ENCODE measurements at regions not wholly inside any gene's neighbourhood (a gene's known extent, or its start where the extent isn't known, plus 50 kb on each side); places are given as distances from the start of the nearest gene placed in this dataset.

DNA sequence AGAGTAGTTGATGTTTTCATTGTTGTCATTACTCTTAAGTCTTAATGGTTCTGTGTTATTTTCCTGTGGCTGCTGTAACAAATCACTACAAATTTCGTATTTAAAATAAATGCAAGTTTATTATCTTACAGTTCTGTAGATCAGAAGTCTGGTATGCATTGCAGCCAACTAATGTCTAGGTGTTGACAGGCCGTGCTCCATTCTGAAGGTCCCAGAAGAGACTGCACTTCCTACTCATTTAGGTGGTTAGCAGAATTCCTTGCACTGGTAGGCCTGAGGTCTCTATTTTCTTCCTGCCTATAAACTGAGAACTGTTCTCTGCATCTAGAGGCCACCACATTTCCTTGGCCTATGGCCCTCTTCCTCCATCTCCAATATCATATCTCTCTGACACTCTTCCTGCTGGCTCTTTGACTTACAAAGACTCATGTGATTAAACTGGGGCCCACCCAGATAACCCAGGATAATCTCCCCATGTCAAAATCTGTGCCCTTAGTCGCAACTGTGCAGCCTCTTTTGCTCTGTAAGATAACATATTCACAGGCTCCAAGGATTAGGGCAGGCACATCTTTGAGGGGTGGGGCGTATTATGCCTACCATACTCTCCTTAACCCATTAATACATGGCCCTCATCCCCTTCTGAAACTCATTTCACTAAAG lies 468.4 kb downstream of the FOXO1 start:
- DNase-seq: no peak

DNA sequence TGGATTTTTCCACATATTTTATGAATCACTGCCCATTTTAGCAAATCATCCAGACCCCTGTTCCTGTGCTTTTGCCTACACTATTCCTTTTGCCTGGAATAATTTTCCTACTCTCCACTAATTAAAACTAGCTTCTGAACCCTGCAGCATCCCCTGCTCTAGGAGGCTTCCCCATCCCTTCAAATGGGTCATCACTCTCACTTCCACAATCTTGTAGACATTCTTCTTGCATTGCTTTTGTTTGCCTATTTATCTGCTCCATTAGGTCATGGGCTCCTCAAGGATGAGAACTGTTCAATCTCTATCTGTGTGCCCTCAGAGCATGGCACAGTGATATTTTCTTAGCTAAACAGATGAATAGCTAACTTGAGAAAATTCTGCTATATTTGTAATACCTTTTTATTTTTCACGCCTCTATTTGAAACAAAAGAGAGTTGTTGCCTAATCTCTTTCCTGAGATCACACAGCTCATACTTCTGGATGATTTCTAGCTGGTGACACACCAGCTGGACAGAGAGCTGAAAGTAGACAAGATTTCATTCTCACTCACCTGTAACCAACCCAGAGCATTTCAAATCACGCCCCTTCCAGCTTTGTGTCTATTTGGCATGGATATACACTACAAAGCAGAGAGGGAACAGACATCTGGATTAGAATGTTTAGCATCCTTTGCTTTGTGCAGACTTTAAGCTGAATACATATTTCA lies 466.0 kb downstream of the FOXO1 start:
- no peak for DNase-seq

DNA sequence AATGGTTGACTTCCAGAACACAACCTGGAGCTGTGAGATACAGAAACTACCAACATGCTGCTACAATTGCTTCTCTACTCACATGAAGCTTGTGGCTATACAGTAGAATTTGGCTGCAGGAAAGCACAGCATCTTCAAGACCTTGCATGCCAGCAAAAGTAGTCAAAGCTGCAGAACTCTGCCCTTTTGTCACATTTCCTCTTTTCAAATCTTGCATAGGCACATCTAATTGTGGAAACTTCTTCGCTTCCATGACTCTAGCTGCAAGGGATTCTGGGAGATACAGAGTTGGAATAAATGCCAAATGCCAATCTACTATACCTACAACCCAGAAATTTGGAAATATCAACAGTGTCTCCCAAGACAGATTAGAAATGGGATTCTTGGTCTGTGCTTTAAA lies 462.2 kb downstream of the FOXO1 start:
- no peak for DNase-seq

DNA sequence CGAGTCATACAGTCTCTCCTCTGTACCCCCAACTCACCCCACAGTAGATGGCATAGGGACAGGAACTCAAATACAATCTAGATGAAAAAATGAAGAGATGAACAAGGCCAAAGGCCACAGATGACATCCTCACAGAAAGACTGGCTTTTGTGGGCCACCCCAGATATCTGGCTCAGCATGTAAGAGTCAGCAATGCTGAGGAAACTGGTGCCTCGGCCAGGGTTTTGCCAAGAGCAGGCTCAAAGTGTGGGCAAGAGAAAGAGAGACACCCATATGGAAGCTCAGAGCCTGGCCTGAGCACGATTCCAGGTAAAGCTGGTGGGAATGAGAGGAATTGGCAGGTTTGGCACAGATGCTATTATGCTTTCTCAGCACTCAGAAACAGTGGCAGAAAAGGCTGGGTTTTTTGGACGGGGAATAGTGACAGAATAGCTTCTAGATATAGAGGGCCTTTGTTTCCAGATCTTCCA lies 460.6 kb downstream of the FOXO1 start:
- DNase-seq: no peak

DNA sequence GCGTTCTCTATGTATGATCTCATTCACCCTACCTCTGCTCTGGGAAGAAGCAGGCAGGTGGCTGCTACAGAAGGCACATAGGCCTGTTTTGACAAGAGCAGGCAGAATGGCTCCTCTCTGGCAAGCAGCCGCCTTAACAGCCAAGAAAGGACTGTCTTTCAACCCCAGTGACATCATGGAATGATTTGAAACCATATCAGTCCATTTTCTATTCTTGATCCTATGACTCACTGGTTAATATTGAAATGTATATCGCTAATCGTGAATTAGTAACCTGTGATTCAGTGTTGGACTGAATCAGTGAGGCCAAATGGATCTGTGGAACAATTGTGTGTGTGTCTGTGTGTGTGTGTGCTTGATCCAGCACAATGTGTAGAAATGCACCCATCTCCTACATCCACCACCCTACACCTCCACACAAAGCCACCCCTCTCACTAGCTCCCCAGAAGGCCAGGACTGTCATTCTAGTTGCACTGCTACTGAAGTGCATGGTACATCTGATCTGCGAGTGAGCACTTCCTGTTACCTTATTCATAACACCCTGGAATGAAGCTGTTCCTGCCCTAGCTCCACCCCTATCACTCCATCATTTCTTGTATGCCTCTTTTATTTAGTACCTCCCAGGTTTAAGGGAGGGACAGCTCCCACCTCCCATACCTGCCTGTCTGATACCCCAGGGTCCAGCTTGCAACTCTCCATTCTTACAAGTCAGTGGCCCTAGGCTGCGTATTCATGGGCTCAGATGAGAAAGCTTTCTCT lies 460.0 kb downstream of the FOXO1 start:
- no peak for DNase-seq

DNA sequence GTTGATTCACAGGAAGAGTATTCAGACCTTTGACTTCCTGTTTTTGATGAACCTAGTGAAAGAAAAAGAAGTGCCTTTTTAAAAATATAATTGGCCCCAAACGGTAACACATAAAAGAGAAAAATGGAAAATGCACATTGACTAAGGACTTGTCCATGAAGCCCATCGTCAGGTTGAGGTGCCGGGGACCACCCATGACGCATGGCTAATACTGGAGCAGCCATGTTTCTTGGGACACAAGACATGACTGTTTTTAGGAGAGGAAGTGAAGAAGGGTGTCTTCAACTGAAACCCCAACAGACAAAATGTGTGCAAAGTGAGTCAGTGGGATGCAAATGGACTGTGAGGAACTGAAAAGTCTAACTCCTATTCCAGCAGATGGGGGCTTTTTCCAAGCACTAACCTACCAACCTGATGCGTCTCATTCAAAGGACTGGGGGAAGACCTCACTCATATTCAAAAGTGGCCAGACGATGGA lies 459.4 kb downstream of the FOXO1 start:
- no peak for DNase-seq

DNA sequence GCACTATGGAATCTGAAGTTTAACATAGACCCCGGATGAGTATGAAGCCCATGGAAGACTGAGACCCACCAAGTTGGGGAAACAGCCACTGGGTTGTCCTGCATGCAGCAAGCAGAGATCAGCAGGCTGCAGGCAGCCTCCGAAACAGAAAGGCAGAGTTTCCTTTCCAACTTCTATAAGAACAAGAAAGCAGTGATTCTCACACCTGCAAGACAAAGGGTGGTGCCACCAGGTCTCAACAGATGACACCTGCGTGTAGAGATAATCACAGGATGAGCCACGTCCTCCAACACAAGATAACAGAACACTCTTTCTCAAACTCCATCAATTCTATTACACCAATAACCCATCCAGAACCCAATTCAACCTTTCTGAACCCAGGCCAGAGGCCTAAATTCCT lies 457.9 kb downstream of the FOXO1 start:
- no peak for DNase-seq

DNA sequence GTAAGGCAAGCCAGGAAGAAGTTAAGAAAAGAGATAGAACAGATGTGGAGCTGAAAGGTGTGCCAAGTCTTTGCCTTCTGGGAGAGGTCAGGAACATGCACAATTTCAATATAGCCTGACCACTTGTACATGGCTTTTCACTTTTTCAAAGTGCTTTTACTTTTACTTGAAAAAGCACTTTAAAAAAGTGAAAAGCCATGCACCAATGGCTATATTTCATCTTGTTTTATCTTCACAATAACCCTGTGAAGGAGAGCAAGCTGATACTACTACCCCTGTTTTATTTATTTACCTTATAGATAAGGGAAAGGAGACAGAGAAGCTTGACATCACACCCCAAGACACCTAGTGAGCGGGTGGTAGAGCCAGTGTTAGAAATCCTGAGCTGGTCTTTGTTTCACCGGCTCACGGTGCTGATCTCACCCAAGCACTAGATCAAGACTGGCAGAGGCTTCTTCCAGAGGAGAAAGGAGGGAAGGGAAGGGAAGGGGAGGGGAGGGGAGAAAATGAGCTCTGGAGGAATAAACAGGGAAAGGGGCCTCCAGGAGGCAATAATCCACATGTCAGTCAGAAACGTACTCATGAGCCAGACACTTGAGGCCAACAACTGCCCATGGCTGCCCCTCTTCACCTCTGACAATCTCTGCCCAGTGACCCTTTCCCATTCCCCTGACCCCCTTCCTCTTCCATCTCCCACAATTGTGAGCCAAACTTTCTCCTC lies 455.4 kb downstream of the FOXO1 start:
- DNase-seq: no peak

DNA sequence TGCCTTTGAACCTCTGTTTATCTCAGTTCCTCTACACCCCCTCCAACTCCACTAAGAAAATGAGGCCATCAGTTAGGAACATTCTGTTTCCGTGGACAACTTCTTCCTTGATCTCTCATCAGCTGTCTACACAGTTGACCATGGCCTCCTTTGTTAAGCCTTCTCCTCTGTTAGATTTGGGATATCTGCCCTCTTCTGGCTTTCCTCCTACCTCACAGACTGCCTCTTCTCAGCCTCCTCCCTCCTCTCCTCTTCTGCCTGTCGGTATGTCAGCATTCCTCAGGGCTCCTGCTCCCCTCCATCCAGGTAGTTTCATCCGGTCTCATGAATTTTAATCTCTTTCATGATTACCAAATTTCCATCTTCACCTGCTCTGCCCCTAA lies 454.9 kb downstream of the FOXO1 start:
- DNase-seq: no peak

DNA sequence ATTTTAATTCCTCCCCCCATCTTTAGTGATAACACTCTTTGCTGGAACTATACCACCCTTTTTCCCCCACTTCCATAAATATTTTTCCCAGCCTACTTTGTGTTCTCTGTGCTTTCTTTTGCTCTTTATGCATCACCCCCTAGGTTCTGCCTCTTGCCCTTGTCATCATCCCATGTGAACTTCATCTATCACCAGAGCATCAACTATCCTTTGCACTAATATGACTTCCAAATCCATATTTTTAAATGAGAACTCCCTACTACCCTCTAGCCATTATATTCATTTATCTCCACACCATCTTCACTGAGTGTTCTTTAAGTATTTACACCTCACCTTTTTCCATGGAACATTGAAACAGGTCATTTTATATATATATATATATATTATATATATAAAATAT lies 452.7 kb downstream of the FOXO1 start:
- DNase-seq: no peak

DNA sequence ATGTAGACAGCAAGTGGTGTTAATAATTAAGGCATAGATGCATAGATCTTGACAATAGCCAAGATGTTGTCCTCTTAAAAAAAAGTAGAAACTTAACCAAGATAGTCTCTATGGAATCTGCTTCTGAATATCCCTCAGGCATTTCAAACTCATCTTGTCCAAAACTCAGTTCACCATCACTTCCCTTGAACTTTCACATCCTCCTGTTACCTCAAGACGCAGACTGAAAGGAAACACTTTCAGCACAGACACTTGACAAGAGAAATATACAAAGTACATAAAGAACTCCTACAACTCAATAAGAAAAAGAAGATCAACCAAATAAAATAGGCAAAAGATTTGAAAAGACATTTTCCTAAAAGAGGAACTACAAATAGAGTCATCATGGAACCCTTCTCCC lies 451.1 kb downstream of the FOXO1 start:
- no peak for DNase-seq

DNA sequence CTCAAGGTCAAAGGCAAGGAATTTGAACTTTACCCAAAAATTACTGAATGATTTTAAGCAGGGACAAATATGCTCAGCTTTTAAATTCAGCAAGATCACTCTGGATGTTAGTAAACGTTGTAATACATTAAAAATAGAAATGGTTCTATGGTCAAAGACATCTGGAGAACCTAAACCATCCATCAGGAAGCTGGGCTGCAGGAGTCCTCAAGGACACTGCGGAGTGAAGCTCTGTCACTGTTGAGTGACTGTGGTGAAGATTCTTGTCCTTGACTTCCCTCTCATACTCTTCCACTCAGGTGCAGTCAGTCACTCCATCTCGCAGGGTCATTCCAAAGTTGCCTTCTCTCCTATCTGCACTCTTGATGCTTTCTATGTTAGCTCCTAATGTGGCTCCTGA lies 450.7 kb downstream of the FOXO1 start:
- DNase-seq: no peak

DNA sequence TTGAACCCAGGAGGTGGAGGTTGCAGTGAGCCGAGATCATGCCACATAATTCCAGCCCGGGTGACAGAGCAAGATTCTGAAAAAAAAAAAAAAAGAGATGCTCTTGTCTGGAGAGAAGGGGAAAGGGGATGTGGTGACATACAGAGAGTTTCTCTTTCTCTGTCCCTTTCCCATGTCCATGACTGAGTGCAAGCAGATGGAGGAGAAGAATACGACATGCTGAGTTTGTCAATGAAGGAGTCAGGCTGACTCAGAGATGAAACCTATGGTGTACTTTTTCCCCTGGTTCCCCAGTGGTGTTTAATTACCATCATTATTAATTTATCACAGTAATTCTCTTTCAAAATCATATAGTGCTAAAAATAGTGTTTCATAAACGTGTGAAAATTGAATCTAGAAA lies 448.8 kb downstream of the FOXO1 start:
- no peak for DNase-seq

DNA sequence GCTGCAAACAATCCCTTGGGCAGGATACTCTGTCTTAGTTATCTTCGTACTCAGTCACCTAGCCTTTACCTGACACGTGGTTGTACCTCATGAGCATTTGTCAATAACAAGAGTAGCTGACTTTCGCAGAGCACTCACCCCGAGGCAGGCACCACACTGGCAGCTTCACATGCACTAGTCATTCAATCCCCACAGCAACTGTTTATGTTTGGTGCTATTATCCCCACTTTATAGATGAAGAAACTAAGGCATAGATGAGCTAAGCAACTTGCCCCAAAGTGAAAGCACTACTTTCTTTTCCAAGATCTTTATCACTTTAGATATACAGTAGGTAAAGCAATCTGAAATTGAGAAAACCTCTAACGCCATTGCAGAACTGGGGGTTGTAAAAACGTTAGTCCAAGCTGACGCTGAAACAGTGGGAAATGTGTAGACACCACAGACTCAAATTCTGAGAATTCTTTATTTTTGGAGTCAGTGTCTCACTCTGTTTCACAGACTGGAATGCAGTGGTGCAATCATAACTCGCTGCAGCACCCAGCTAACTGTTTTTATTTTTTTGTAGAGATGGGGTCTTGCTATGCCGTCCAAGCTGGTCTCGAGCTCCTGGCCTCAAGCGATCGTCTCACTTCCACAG lies 446.0 kb downstream of the FOXO1 start:
- no peak for DNase-seq

DNA sequence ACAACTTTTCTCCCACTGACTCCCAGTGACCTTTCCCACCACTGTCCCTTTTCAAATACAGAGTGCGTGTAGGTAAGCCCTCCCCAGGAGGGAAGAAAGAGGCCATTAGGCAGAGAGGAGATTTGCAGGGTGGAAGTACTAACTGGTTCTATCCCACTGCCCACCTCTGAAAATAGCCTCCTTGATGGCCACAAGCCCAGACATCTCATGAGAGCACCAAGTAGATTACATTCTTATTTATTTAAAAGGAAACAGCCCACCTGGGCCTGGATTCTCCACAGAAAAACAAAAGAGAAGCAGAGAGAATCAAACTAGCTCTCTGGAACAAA lies 445.3 kb downstream of the FOXO1 start:
- DNase-seq: no peak

DNA sequence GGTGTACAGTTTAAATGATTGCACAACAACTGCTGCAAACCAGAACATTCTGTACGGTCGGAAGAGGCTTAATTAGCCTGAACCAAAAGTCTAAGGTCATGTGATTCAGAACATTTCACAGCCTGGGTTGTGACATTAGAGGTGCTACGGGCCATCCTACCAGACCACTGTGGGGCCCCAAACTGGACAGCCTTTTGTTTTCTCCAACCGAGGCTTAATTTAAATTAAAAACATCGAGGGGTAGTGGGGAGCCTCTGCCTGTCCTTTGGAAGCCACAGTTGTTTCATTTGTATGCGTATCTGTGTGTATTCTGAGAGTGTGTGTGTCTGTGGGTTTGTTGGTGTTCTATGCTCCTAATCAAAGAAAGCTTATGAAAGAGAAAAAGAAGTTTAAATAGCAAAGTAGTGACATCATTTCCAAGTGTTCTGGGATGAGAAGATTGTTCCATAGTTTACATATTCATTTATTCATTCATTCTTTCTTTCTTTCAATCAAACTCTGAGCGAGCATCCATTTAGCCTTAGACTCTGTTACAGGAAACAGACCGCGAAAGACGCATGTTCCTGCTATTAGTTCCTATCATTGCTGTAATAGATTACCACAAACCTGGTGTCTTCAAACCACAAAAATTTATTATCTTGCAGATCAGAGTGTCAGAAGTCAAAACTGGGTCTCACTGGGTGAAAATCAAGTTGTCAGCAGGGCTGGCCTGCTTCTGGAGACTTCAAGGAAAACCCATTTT lies 444.8 kb downstream of the FOXO1 start:
- no peak for DNase-seq

DNA sequence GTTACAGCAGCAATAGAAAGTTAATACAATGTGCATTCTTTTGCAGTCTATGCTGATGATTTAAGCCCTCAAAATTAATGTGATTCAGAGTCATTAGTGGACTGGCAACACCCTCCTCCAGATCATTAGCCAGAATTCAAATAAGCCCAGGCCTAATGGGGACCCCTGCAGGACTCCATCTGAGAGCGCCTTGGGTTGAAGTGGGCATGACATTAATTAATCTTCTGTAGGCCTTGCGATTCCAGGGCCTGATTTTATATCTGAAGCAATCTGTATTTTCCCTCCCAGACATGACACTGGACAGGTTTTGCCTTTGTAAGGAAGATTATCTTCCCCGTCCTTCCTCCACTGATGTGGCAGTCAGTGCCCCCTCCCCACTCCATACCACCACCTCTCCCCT lies 442.9 kb downstream of the FOXO1 start:
- DNase-seq: no peak

DNA sequence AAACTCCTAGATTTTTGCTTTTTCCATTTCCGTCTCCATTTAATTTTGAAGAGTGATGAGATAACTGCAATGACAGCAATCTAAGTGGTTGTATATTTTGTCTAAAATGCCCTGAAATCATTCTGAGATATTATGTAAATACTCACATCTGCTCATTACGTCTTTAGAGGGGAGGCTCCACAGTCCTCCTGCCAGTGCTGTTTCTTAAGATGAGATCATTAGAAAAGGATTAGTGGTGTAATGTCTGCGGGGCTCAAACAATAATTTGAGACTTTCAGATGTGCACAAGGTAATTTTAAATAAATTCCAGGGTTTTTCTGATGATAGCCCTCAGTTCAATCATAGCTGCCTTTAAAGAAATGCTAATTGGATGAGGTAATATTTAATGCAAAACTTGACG lies 437.9 kb downstream of the FOXO1 start:
- DNase-seq: no peak

DNA sequence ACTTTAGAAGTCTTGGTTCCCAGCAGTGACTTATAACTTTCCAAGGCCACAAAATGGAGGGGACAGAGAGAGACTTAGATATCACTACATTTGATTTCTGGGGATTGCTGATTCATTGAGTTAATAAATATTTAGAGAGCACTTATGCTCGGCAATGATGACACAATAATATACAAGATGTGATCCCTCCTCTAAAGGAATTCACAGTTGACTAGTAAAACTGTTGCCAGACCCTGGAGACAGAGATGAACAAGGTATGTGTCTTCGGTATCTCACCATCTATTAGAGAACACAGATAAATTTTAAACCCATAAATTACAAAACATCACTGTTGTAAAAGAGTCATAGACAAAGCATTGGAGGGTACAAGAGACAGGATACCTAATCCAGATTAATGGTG lies 437.5 kb downstream of the FOXO1 start:
- no peak for DNase-seq

DNA sequence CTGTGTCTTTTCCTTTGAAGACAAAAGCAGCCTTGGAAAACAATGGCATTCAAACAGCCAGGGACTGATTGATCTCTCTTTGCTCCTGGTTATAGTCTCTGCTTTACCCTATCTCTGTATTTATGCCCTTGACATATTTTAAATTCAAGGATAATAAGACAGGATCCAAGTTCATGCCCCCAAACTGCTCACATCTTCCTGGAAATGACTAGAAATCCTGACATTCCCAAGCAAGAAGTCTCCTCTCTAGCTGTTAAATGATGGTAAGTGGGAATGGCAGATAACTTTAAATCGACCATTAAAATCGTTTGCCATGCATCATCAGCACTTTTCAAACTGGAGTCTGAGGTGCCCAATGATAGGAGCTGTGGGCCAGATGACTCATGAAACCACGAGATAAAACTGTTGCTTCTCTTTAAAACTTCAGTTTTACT lies 435.6 kb downstream of the FOXO1 start:
- DNase-seq: no peak

DNA sequence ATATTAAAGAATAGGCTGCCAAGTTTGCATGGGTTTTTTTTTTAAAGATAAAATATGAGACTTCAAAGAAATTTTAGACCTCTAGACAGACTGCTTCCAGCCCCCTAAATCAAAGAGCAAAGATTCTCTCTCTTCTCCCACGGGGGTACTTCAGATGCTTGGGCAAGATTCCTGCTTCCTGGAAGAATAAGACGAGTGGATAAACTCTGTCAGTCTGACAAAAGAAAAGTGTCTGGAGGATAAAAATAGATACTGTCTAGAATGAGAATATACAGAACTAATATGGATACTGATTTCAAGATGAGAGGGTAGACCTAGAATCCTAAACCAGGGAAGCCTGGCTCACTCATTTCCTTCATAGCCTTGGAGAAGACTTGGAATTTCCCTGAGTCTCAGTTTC lies 435.1 kb downstream of the FOXO1 start:
- no peak for DNase-seq

DNA sequence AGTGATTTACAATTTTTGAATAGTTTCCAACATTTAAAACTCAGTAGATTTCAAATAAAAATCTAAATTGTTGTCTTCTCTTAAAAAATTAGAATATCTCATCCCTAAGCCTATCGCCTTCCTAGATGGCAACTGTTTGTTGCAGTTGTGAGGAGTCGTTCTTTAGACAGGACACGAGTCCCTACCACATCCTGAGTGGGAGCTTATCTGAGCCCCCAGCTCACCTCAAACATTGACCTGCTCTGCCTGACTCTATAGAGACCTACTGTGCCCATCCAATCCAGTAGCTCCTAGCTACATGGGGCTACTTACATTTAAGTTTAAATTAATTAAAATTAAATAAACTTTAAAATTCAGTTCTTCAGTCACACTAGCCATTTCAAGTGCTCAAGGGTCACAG lies 434.7 kb downstream of the FOXO1 start:
- DNase-seq: no peak

Data from NCI-H510A treated with DMSO at 0.1 percent for 48 hours (cell line).